ENCODE measurements at regions not wholly inside any gene's neighbourhood (a gene's known extent, or its start where the extent isn't known, plus 50 kb on each side); places are given as distances from the start of the nearest gene placed in this dataset.

- TF ChIP-seq EZH2 (IDR thresholded peaks at IDR 0.05; ENCODE audit: borderline replicate concordance, low read length) = no peak
- no peak for TF ChIP-seq CTCF (IDR thresholded peaks at IDR 0.05; ENCODE audit: low read length)
These were observed 162.8 kb upstream of the SLC38A2 start for GRCh38 chr12:46535376-46535775.
